Choroid plexus epithelial cell (primary cell): ENCODE measurements at regions not wholly inside any gene's neighbourhood (a gene's known extent, or its start where the extent isn't known, plus 50 kb on each side); places are given as distances from the start of the nearest gene placed in this dataset.
A peak's percentile ranks its signal among the peaks of the same experiment; 100 is the strongest.

ENCODE experiments used
- DNase-seq: peaks from one replicate; pipeline ENCODE4 v3.0.0-alpha.2; 2010; ENCODE audit warnings: low read depth
- H3K4me3 ChIP-seq: 2 replicates; pipeline ENCODE4 v1.5.1; 2011; ENCODE audit warnings: low read depth, mild to moderate bottlenecking, control low read depth, low read length, moderate library complexity
- TF ChIP-seq, protein P1 (sequence below): conservative IDR thresholded peaks from 2 replicates; pipeline ENCODE4 v1.5.1; 2011; ENCODE audit warnings: low read depth, mild to moderate bottlenecking, control low read depth, inconsistent platforms, low read length, moderate library complexity

DNA sequence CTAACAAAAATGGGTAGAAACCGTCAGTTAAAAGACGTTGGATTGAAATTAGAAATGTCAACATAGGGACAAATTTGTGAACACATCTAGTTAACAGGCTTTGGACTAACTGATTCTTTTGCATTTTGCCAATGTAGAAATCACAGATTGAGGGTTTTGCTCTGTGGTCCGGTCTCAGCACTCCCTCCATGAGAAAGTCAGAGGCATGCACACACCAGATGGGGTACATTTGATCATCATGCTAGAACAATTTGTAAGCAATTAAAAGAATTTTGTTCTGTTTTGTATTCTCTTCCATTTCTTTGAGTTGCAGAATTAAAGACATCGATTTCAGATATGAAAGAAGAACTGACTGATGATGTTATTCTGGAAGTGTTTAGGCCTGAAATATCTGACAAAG is 179.1 kb upstream of the CCDC68 start:
- DNase-seq, result no peak
- no peak overlapping the region for H3K4me3 ChIP-seq
- TF ChIP-seq, protein P1, sequence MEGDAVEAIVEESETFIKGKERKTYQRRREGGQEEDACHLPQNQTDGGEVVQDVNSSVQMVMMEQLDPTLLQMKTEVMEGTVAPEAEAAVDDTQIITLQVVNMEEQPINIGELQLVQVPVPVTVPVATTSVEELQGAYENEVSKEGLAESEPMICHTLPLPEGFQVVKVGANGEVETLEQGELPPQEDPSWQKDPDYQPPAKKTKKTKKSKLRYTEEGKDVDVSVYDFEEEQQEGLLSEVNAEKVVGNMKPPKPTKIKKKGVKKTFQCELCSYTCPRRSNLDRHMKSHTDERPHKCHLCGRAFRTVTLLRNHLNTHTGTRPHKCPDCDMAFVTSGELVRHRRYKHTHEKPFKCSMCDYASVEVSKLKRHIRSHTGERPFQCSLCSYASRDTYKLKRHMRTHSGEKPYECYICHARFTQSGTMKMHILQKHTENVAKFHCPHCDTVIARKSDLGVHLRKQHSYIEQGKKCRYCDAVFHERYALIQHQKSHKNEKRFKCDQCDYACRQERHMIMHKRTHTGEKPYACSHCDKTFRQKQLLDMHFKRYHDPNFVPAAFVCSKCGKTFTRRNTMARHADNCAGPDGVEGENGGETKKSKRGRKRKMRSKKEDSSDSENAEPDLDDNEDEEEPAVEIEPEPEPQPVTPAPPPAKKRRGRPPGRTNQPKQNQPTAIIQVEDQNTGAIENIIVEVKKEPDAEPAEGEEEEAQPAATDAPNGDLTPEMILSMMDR, result no peak

DNA sequence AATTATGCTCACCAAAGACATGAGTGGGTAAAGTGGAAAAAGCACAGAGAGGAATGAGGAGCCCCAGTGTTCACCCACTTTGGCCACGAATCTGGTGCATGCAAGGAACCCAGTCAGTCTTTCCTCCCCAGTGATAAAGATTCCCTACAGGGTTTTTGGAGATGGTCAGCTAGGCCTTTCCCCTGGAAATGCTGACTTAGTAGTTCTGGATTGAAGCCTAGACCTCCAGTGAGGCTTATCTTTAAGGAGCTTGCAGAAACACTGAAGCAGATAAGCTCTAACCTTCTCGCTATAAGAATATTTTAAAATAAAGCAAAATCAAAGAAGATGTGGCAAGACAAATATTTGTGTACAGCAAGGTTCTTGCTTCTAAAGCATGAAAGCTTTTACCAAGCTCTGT is 178.3 kb upstream of the CCDC68 start:
- no peak for DNase-seq
- no peak overlapping the region for H3K4me3 ChIP-seq
- TF ChIP-seq, protein P1, result no peak

DNA sequence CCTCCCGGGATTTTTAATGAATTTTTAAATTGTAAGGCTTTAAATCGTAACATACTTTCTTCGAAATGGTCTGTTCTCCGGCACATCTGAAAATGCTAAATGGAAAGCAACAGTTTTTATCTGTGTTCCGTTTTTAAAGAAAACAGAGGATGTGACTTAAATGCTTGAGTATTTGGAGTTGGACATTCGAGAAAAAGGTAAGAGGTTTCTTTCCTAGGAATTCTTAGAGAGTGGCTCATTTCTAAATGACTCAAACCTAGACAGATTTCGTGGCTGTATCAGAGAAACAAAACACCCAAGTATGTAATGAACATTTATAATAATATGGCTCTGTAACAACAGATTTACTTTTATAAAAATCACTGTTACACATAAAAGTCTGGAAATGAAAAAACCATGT is 177.6 kb upstream of the CCDC68 start:
- peak; percentile 53 for DNase-seq
- H3K4me3 ChIP-seq, result no peak overlapping the region

DNA sequence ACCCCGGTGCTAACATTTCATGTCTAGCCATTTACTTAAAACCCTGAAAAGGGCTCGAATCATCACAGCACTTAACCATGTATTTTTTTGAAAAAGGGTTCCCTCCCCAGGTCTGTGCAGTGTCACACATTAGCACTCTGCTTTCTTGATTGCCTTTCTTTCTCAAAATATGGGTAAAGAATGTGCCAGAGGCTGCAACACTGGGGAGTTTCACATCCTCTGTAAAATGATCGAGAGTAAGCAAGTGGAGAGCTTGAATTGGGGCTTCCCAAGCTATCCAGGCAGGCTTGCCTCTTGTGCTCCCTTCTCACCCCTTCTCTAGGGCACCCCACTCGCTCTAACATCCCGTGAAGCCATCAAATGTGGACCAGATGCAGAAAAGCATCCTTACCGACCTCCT is 177.0 kb upstream of the CCDC68 start:
- no peak overlapping the region for H3K4me3 ChIP-seq
- no peak for DNase-seq
- TF ChIP-seq, protein P1, result no peak

More for the DNA sequence above, 177.6 kb upstream of the CCDC68 start:
- TF ChIP-seq, protein P1, result no peak

DNA sequence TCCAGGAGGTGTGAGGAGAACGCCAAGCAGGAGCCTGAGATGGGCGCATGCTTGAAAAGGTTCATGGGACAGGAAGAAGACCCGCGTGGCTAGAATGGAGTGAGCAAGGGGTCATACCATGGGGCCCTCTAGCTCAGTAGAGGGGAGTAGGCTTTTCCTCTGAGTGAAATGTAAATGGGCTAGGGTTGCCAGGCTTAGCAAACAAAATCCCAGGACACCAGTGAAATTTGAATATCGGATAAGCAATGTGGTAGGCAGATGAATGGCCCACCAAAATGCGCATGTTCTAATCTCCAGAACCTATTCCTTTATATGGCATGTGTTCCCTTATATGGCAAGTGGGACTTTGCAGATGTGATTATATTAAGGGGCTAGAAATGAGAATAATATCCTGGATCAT is 174.1 kb upstream of the CCDC68 start:
- TF ChIP-seq, protein P1, result no peak
- no peak overlapping the region for H3K4me3 ChIP-seq

DNA sequence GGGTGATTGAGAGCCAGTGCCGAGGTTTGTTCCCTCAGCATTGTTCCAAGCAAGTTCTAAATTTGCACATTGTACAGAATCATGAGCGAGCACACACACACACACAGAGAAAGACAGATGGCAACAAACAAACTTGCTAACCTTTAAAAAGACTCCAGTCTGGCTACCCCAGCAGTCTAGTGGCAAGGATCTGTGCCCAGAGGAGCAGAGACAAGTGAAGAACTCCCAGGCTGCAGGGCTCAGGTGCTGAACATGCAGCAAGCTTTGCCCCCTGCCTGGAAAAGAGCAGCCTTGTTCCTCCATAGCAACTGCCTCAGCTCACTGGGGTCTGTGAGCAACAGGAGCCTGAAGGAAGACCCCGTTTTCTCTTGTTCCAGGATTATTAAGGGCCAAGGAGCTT is 169.2 kb upstream of the CCDC68 start:
- TF ChIP-seq, protein P1, result no peak
- no peak for DNase-seq
- no peak overlapping the region for H3K4me3 ChIP-seq

More for the DNA sequence above, 174.1 kb upstream of the CCDC68 start:
- DNase-seq, result no peak

DNA sequence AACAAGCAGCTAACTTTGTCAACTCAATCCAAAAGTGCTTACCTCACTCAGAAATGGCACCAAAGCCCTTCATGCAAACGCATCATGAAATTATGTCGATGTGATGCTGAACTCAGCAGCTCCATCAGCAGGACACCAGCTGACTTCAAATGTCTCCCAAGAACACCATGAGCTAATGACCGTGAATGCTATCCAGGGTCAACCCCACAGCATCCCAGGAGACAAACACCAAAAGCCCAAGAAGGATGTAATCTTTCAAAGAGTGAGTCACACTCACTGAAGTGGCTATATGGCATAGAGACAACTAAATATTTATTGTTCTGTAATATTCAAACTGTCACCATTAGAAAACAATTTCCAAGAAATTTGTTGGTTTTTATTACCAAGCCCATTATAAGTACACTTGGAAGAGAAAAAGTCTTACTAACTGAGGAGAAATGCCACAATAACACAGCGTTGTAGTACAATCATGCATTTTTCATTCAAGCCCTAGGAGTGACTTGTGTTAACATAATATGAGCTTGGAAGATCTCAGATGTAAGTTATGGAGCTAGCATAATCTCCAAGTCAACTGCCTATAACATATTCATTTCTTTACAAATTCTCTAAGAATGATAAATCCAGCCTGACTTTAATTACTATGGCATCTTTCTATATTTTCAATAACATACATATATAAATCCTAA is 165.0 kb upstream of the CCDC68 start:
- H3K4me3 ChIP-seq, result no peak overlapping the region
- TF ChIP-seq, protein P1, result no peak
- DNase-seq, result peak; percentile 77
